ENCODE measurements at regions not wholly inside any gene's neighbourhood (a gene's known extent, or its start where the extent isn't known, plus 50 kb on each side); places are given as distances from the start of the nearest gene placed in this dataset.

DNA sequence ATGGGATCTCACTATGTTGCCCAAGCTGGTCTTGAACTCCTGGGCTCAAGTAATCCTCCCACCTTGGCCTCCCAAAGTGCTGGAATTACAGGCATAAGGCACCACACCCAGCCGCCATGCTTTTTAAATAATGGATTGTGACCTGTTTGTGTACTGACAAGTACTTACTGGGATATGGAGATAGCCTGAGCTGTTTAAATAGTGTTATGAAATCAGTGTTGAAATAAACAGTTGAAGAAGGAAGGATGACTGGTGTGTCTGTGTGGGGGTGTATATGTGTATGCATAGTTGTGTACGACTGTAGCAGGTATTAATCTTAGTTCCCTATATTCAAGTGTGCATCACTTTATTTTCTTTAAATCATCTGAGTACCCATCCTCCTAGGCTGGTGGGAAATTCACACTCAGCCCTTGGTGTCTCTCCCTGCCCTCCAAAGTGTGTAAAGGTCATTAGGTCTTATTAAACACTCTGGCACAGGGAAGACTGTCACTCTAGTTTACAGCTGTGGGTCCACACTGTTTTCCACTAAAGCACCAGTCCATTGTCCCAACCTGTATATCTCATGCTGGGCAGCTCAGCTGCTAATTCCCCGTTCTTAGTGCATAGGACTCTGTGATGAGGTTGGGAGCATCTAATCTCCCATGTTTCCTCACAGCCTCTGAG lies 91.0 kb downstream of the SNX18 start:
- DNase-seq = peak; percentile 13 to 79 (median 45)

DNA sequence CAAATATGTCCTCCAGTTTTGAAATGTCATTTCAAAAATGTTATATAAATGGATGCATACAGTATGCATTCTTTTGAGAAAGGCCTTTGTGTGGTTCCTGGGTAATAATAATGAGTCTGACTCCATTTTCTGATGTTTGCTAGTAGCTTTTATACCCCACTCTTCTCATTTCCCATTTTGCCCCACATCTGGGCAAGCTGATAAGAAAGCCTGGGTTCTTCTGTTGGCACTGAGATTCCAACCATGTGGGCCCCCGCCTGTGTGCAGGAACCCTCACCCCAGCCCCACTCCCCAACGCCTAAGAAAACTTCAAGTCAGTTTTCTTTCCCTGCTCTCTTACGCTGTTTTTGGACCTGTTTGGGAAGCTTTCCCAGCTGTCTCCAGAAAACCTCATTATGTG lies 89.4 kb downstream of the SNX18 start:
- no peak for DNase-seq

DNA sequence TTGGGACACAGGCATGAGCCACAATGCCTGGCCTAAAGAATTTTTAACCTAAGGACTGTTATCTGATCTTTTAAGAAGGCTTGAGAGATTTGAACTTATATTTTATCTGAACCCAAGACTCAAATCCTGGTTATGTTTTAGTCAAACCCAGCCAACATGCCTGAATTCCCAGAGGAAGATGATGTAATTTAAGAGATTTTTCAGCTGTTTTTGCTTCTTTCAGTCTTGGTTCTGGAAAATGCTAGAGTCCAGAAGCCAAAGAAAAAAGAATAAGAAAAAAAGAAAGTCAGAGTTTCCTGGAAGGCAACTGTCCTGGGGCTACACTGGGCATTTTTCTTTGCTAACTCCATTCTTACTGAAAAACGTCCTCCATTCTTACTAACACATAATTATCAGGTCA lies 85.8 kb downstream of the SNX18 start:
- no peak for DNase-seq

DNA sequence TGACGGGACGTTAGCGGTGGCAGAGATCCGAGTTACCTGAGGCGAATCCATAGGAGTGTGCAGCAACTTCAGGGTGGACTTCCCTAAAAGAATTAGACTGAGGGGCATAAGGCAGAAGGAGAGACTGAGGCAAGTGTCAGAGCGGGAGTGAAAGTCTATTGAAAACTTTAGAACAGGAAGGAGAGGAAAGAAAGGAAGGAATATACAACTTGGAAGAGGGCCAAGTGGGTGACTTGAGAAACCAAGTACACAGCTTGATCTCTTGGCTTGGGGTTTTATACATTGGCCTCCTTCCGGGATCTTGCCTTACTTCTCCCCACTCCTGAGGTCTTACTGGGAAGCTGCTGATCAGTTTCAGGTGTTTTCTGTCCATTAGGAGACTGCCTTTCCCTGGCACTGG lies 84.9 kb downstream of the SNX18 start:
- peak in 1 of 4 experiments; percentile 33 for DNase-seq

DNA sequence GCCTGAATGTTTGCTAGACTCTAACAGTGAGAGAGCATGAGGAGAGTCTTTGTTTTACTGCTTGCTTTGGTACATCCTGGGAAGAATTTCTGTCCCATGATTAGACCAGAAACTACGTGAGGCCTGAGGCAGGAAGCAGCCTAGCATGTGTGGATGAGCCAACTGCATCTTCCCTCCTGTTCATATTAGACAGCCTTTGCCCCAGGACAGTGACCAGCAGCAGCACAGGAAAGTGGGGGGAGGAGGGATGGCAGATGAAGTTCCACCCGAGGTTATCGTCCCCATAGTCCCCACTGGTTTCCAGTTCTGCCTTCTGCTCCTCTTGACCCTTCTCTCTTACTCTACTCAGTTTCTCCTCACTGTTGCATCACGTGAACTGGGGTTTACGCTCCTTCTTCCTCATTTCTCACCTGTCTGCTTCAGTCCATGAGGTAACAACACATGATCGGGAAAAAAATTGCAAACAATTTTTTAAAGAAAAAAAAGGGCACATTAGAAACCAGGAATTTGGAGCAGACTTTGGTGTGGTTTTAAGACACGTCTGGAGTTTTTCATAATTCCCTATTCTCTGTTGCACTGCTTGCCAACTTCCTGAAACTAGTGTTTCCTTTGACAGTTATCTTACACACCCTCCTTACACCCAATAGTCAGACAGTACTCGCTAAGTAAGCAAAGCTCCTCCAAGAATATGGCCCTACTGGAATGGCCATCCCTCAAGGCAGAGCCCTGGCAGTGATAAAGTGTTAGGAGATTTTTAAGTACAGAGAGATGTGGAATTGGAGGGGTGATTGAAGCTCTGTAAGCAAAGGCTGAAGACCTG lies 84.1 kb downstream of the SNX18 start:
- DNase-seq = peak; percentile 28 to 69 (median 46)

All from suppressor macrophage (primary cell).